Lower leg skin (tissue), 3 donors: ENCODE measurements at regions not wholly inside any gene's neighbourhood (a gene's known extent, or its start where the extent isn't known, plus 50 kb on each side); places are given as distances from the start of the nearest gene placed in this dataset.

Experiments
- CTCF ChIP-seq, 3 donors: fragments of 450-650 bp; IDR thresholded peaks; one replicate each; pipeline ENCODE4 v1.5.1; 2016; ENCODE audit warnings: antibody characterized with exemption in 3 of 3, mild to moderate bottlenecking in 3 of 3, moderate library complexity in 2 of 3
- POLR2A ChIP-seq, 2 donors: fragments of 450-650 bp; IDR thresholded peaks; one replicate each; pipeline ENCODE4 v1.6.1; 2016 to 2017; ENCODE audit warnings: antibody characterized with exemption in 2 of 2, mild to moderate bottlenecking in 1 of 2, moderate library complexity in 1 of 2

GRCh38 chr3:19013879-19014278 lies 134.4 kb upstream of the KCNH8 start:
- no peak for TF ChIP-seq CTCF (IDR thresholded peaks at IDR 0.05)
- no peak for TF ChIP-seq POLR2A (IDR thresholded peaks at IDR 0.05)
